Fibroblast of skin of back (primary cell): ENCODE measurements at regions not wholly inside any gene's neighbourhood (a gene's known extent, or its start where the extent isn't known, plus 50 kb on each side); places are given as distances from the start of the nearest gene placed in this dataset.

Experiments
- DNase-seq: peaks from one replicate; pipeline ENCODE4 v3.0.0-alpha.2; 2013

- no peak for DNase-seq
These were observed 59.7 kb downstream of the KCNA1 start for GRCh38 chr12:4969405-4969804.

GRCh38 chr12:4974217-4974616, 64.5 kb downstream of the KCNA1 start:
- no peak for DNase-seq

GRCh38 chr12:4975574-4975973, 65.9 kb downstream of the KCNA1 start:
- DNase-seq: peak; percentile 40

- DNase-seq: no peak
These were observed 66.6 kb upstream of the KCNA5 start for GRCh38 chr12:4977102-4977501.

GRCh38 chr12:4978737-4979136, 64.9 kb upstream of the KCNA5 start:
- DNase-seq: peak; percentile 64

- DNase-seq: no peak
These were observed 63.9 kb upstream of the KCNA5 start for GRCh38 chr12:4979737-4980136.

- DNase-seq: no peak
These were observed 59.3 kb upstream of the KCNA5 start for GRCh38 chr12:4984344-4984743.

- no peak for DNase-seq
These were observed 58.7 kb upstream of the KCNA5 start for GRCh38 chr12:4984971-4985370.

GRCh38 chr12:4985820-4986219, 57.9 kb upstream of the KCNA5 start:
- DNase-seq: no peak

GRCh38 chr12:4987076-4988046, 56.3 kb upstream of the KCNA5 start:
- no peak for DNase-seq

GRCh38 chr12:4991373-4991772, 52.3 kb upstream of the KCNA5 start:
- DNase-seq: no peak

GRCh38 chr12:4991801-4992200, 51.9 kb upstream of the KCNA5 start:
- DNase-seq: no peak

- peak; percentile 28 for DNase-seq
These were observed 50.8 kb upstream of the KCNA5 start for GRCh38 chr12:4992871-4993270.
